NCI-H2107 treated with DMSO at 0.1 percent for 48 hours (cell line): ENCODE measurements at regions not wholly inside any gene's neighbourhood (a gene's known extent, or its start where the extent isn't known, plus 50 kb on each side); places are given as distances from the start of the nearest gene placed in this dataset.

Experiments used
- DNase-seq: peaks from one replicate; lab custom pipeline; 2025; ENCODE audit not compliant: unreplicated experiment; lab: John Stamatoyannopoulos, UW

DNA sequence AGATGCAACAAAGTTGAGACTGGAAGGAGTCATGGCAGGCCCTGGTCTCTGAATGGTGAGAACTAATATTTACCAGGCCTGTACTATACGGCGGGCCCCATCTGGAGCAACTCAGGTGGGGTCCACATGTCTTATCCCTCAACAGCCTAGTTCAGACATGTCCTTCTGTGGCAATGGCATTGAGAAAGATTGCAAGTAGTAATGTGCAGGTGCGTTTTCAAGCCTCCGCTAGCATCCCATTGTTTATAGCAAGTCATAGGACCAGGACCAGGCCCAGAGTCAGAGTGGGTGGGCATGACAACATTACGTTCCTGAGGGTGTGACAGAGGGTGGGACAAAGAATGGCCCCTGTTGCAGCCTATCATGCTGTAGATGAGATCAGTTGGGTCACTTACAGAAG lies 541.1 kb downstream of the EFNB2 start:
- no peak for DNase-seq

- DNase-seq, result no peak
These were observed 543.7 kb downstream of the EFNB2 start for GRCh38 chr13:105991622-105992277.

DNA sequence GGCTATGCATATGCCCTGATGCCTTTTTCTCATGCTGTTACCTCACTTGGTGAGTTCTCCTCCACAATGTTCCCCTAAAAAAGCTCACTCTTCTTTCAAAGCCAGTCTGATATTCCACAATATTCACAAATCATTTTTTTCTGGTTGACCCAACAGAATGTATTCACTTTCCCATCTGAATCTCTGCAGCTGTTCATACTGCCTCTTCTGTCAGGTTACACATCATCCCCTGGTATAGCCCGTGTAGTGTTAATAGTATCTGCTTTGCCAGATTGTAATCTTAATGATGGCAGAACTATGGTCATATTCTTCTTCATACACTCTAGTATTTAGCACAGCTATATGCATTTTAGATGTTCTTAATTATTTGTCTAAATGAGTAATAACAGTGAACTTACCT lies 544.3 kb downstream of the EFNB2 start:
- DNase-seq, result no peak

- no peak for DNase-seq
These were observed 545.1 kb downstream of the EFNB2 start for GRCh38 chr13:105990256-105990958.

DNA sequence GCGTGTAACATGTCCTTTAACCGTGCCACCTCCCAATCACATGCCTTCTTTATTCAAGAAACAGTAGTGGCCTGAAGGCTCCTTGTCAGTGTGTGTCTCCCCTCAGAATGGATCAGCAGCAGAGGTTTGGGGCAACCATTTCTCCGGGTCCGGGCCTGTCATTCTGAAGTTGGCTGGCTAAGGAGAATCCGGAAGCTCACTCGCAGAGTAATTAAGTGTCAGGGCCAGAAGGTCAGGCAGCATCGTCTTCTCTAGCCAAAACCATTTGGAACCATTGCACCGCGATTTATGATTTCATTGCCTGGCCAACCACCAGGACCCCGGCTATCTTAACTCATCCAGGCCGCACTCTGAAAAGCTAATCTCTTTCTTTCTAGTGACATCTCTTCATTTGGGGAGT lies 550.8 kb downstream of the EFNB2 start:
- no peak for DNase-seq

DNA sequence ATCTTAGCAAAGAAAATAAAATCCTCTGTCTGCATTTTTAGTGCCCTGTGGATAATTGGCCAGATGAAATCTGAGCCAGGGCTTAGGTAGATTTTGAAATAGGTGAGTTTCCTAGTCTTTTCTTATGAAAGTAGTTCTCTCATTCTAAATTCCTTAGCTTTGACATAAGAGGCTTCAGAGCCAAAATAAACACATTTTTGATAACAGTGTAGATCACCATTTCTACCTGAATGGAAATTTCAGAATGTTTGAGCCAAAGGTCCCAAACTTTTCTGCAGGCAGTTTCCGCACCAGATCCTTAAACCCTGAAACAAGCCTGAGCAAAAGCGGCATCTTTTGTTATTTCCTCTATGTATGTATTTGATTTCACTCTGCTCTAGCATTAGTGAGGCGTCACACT lies 551.2 kb downstream of the EFNB2 start:
- no peak for DNase-seq

GRCh38 chr13:105982219-105982930 lies 553.1 kb downstream of the EFNB2 start:
- no peak for DNase-seq

DNA sequence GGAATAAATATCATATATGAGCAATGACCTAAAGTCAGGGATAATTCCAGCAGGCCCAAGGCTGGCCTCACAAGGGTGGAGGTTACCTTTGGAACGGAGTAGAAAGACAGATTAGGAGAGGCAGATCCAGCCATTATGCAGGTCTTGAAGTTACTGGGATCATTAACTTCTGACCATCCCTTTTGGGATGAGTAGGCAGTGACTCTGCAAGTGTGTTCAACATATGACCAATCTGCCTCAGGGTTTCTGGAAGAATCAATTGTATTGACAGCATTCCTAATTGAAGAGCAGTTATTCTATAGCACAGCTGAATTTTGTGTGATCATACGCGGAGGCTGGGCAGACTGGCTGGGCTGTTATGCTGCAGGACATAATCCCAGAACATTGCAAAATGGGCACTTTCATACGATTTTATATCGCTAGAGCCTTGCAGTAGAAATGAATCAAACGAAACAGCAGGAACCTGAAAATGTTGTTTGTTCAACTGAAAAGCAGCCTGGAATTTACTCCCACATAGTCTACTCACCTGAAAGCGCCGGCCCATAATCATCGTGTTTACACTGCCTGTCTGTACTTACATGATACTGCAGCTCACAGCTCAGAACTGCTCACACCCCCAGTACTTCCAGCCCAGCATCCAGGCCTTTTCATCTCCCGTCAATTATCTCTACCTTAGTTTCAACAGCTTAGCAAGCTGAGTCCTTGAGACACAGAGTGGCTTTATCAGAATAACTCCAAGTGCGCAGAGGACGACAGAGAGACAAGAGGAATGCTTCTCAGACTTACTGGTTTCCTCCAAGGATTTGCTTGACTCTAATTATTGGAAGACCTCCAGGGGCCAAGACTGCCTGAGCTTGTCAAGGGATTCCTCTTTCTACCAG lies 556.1 kb downstream of the EFNB2 start:
- DNase-seq, result no peak

- no peak for DNase-seq
These were observed 561.1 kb downstream of the EFNB2 start for GRCh38 chr13:105974380-105974779.

DNA sequence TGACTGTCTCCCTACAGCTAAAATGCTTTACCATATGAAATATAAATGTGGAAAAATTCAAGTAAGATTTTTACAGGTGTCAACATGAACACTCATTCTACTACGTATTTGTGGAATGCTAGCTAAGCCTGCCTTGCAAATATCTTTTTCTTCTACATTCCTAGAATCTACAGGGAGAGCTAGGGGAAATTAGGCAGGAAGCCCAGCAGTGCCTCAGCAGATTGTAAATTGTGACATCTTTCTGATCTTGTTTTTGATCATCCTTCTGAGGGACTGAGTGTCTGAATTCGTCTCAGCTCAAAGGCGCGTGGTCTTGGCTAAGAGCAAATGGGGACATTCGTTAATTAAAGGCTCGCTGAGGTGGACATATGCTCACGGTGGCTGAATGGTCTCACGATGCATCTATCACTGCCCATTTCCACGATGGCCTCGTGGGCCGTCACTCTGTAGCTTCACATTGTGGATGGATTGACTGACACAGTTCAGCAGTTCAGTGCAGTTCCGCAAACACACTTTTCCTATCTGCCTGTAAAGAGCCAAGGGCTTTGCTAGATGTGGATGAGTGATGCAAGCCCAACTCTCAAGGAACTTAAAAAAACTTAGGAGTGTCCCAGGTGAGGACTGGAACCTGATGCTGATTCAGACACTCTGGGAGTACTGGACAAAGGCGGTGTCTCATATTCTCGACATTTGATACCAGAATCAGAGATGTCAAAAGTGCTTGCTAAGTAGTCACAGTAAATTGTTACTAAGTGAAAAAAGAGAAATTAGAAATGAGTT lies 562.5 kb downstream of the EFNB2 start:
- no peak for DNase-seq

DNA sequence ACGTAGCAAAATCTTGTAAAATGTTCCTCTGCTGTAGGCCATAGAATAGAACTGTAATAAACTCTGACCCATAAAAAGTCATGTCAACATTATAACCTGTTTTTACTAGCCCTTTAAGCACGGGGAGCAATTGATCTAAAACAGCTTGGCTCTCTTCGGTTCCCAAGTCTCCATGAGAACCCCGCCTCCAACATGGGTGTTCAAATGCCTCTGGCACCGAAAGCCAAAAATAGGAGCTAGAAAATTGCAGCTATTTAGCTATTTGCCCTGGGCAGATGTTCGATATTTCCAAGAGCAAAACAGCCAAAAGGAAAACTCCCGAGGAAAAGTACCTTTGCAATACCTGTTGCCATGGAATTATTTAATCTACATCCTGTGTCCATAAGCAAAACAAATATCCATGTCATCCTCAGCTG lies 563.1 kb downstream of the EFNB2 start:
- no peak for DNase-seq

- DNase-seq, result no peak
These were observed 563.7 kb downstream of the EFNB2 start for GRCh38 chr13:105971738-105972137.

GRCh38 chr13:105971312-105971711 lies 564.1 kb downstream of the EFNB2 start:
- no peak for DNase-seq

DNA sequence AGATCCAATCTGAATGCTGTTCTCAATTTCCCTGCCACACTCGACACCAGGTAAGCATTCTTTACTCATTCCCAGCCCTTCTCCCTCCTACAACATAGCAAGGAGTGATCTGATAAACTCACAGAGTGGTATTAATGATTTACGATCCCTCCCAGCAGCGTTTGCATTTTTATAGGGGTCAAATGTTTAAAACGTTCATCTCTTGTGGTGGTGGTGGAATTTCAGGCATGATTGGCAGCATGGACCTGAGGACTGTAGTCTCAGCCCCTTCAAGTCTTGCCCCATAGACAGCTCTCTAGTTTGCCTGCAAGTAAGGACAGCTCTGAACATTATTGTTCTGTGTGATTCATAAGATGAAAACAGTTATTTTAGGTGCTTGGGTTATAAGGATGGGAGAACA lies 565.7 kb downstream of the EFNB2 start:
- DNase-seq, result no peak

- no peak for DNase-seq
These were observed 569.6 kb downstream of the EFNB2 start for GRCh38 chr13:105965910-105966309.

DNA sequence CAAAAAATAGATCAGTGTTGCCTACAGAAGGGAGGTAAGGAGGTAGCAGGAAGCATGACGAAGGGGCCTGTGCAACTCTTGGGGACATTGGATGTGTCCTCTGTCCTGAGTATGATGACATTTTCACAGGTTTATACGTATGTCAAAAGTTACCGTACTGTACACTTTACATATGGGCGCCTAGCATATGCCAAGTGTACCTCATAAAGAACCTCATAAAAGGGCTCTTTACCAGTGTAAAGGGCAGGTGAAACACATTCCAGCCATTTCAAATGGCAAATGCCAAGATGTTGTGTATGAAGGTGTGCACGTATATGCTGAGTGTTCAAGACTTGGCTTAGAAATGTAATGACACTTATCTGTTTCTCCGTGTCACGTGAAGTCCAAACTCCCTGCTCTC lies 573.4 kb downstream of the EFNB2 start:
- DNase-seq, result no peak

DNA sequence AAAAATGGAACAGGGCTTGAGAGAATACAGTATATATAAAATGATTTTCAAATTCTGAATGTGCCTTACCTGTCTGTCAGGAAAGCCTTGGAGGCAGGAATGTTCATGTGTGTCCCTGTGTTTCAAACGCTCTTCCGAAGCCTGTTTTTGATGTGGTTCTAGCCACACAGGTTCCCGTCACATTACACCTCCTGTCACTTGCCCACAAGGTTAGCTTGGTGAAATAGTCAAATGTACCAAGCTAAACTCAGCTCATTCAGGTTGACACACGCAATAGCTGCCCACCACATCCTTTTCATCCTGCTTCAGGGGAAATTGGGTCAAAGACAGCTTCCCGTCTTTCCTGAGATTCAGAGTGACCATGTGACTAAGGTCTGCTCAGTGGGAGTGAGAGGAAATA lies 574.0 kb downstream of the EFNB2 start:
- DNase-seq, result no peak

- no peak for DNase-seq
These were observed 575.1 kb downstream of the EFNB2 start for GRCh38 chr13:105960326-105960725.

- DNase-seq, result no peak
These were observed 575.6 kb downstream of the EFNB2 start for GRCh38 chr13:105959876-105960275.

GRCh38 chr13:105957769-105958438 lies 577.6 kb downstream of the EFNB2 start:
- DNase-seq, result no peak
